ENCODE measurements at regions not wholly inside any gene's neighbourhood (a gene's known extent, or its start where the extent isn't known, plus 50 kb on each side); places are given as distances from the start of the nearest gene placed in this dataset.

DNA sequence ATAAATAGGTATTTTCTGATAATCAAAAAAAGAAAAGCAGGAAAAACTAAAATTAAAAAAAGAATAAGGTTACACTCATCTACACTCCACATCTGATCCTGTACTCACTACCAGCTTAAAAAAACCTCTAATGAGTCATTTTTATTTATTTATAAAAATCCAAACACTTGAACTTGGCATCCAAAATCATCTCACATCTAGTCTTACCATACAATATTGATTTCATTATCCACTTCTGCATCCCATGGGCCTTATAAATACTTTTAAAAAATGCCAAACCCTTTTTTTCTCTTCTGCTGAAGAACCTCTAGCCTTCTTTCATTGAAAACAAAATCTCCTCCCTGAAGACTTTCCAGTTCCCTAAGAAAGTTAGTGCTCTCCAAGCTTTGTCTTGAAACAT, 109.7 kb downstream of the TMTC3 start:
- H3K27ac Mint-ChIP-seq, result no peak overlapping the region
- POLR2A ChIA-PET, result no interaction called here
- DNase-seq (no peak), ATAC-seq (ENCODE audit: low read depth) (no peak)
- H3K4me3 Mint-ChIP-seq, result no peak overlapping the region
- peaks cover 4% of the 10 kb centered on the region for H3K27me3 Mint-ChIP-seq
- H3K9me3 Mint-ChIP-seq, result no peaks in the 10 kb centered on the region
- no peaks in the 10 kb centered on the region for H3K36me3 Mint-ChIP-seq
- H3K4me1 Mint-ChIP-seq, result no peaks in the 10 kb centered on the region

GRCh38 chr12:88253371-88253978, 111.4 kb downstream of the TMTC3 start:
- no peak for ATAC-seq (ENCODE audit: low read depth)
- POLR2A ChIA-PET, result no interaction called here
- no peaks in the 10 kb centered on the region for H3K4me1 Mint-ChIP-seq
- peaks cover 4% of the 10 kb centered on the region for H3K27me3 Mint-ChIP-seq
- no peaks in the 10 kb centered on the region for H3K9me3 Mint-ChIP-seq
- H3K36me3 Mint-ChIP-seq, result no peaks in the 10 kb centered on the region
- no peak overlapping the region for H3K27ac Mint-ChIP-seq
- DNase-seq, result no peak
- no peak overlapping the region for H3K4me3 Mint-ChIP-seq

DNA sequence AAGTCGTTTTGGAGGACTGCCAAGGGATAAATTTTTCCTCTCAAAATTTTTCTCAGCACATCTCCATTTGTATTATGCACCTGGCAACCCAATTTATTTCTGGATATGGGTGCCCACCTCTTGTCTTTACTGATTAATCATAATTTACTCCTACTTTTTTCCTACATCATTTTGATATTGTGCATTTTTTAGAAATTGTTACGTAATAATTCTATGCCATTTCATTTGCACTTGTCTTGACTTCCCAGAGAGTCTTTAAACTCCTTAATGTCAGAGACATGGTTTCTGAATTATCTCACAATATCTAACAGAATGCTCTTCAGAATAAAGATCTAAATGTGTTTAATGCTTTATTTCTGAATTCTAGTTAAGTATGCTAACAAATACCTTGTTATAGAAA, 113.1 kb downstream of the TMTC3 start:
- POLR2A ChIA-PET, result no interaction called here
- peaks cover 4% of the 10 kb centered on the region for H3K27me3 Mint-ChIP-seq
- no peak overlapping the region for H3K4me3 Mint-ChIP-seq
- H3K9me3 Mint-ChIP-seq, result no peaks in the 10 kb centered on the region
- no peaks in the 10 kb centered on the region for H3K4me1 Mint-ChIP-seq
- DNase-seq (no peak), ATAC-seq (ENCODE audit: low read depth) (no peak)
- H3K36me3 Mint-ChIP-seq, result no peaks in the 10 kb centered on the region
- H3K27ac Mint-ChIP-seq, result no peak overlapping the region

GRCh38 chr12:88255847-88256246, 113.7 kb downstream of the TMTC3 start:
- no peak for DNase-seq
- no peaks in the 10 kb centered on the region for H3K9me3 Mint-ChIP-seq
- H3K36me3 Mint-ChIP-seq, result no peaks in the 10 kb centered on the region
- no peaks in the 10 kb centered on the region for H3K4me1 Mint-ChIP-seq
- H3K27ac Mint-ChIP-seq, result no peak overlapping the region
- no peak overlapping the region for H3K4me3 Mint-ChIP-seq
- H3K27me3 Mint-ChIP-seq, result peaks cover 4% of the 10 kb centered on the region
- ATAC-seq (ENCODE audit: low read depth), result no peak
- POLR2A ChIA-PET, result no interaction called here

- ATAC-seq (ENCODE audit: low read depth), result no peak
- no peak for DNase-seq
- POLR2A ChIA-PET, result no interaction called here
- H3K27ac Mint-ChIP-seq, result no peak overlapping the region
- H3K4me1 Mint-ChIP-seq, result no peaks in the 10 kb centered on the region
- H3K9me3 Mint-ChIP-seq, result no peaks in the 10 kb centered on the region
- H3K36me3 Mint-ChIP-seq, result no peaks in the 10 kb centered on the region
- H3K27me3 Mint-ChIP-seq, result no peaks in the 10 kb centered on the region
- no peak overlapping the region for H3K4me3 Mint-ChIP-seq
Observed at GRCh38 chr12:88258396-88258795, 116.3 kb downstream of the TMTC3 start.

DNA sequence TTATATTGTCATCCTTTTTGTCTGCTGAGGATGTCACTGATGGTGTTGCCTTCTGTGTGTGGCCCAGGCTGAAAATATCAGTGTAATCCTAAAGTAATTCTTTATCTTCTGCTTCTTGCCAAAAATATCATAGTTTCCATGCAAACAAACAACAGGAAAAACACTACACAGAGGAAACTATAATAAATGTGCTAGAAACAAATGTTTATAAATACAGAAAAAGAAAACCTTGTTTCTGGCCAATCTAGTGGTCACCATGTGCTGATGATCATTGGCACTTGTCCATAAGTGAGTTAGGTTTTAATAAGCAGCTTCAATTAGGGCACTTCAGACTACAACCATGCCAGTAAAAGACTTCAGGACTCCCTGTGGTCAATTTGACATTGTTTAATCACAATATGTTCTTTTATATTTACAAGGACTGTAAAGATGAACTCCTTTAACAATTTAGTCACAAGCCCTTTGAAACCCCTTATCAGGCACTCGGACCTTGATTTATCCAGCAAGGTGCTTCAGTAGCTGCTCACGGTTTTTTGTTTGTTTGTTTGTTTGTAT, 124.8 kb downstream of the TMTC3 start:
- DNase-seq (no peak), ATAC-seq (ENCODE audit: low read depth) (no peak)
- H3K27me3 Mint-ChIP-seq, result no peaks in the 10 kb centered on the region
- no peaks in the 10 kb centered on the region for H3K36me3 Mint-ChIP-seq
- no peak overlapping the region for H3K4me3 Mint-ChIP-seq
- H3K27ac Mint-ChIP-seq, result no peak overlapping the region
- no peaks in the 10 kb centered on the region for H3K4me1 Mint-ChIP-seq
- POLR2A ChIA-PET, result no interaction called here
- no peaks in the 10 kb centered on the region for H3K9me3 Mint-ChIP-seq

GRCh38 chr12:88267630-88268029, 125.5 kb downstream of the TMTC3 start:
- POLR2A ChIA-PET, result no interaction called here
- H3K9me3 Mint-ChIP-seq, result no peaks in the 10 kb centered on the region
- DNase-seq, result no peak
- H3K36me3 Mint-ChIP-seq, result no peaks in the 10 kb centered on the region
- no peak overlapping the region for H3K27ac Mint-ChIP-seq
- H3K4me1 Mint-ChIP-seq, result no peaks in the 10 kb centered on the region
- no peak overlapping the region for H3K4me3 Mint-ChIP-seq
- ATAC-seq (ENCODE audit: low read depth), result no peak
- no peaks in the 10 kb centered on the region for H3K27me3 Mint-ChIP-seq

- ATAC-seq (ENCODE audit: low read depth), result no peak
- POLR2A ChIA-PET, result no interaction called here
- Mint-ChIP-seq H3K4me1 (no peaks in the 10 kb centered on the region), H3K36me3 (no peaks in the 10 kb centered on the region), H3K27ac (no peak overlapping the region), H3K9me3 (no peaks in the 10 kb centered on the region), H3K4me3 (no peak overlapping the region), H3K27me3 (peaks cover 3% of the 10 kb centered on the region)
- no peak for DNase-seq
Observed at GRCh38 chr12:88272456-88272855, 130.3 kb downstream of the TMTC3 start.

DNA sequence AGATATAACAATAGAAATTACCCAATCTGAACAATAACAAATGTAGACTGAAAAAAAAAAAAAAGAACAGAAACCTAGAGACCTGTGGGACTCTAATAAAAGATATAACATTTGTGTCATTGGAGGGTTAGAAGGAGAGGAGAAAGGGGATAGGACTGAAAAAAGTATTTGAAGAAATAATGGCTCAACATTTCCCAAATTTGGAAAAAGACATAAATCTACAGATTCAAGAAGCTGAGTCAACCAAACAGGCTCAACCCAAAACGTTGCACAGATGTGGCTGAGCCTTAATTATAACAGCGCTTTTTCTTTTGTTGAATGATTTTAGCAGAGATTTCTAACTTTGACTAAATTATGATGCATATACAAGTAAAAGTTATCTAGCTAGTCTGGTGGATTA, 131.3 kb downstream of the TMTC3 start:
- ATAC-seq (ENCODE audit: low read depth) (no peak), DNase-seq (no peak)
- Mint-ChIP-seq H3K36me3 (no peaks in the 10 kb centered on the region), H3K4me3 (no peak overlapping the region), H3K27ac (no peak overlapping the region), H3K27me3 (peaks cover 3% of the 10 kb centered on the region), H3K9me3 (no peaks in the 10 kb centered on the region), H3K4me1 (no peaks in the 10 kb centered on the region)
- POLR2A ChIA-PET, result interaction anchor here (0.6 kb wide), 1 partner anchor 1392 kb away, joined by 3 read pairs; no protein-coding TSS in a partner anchor

DNA sequence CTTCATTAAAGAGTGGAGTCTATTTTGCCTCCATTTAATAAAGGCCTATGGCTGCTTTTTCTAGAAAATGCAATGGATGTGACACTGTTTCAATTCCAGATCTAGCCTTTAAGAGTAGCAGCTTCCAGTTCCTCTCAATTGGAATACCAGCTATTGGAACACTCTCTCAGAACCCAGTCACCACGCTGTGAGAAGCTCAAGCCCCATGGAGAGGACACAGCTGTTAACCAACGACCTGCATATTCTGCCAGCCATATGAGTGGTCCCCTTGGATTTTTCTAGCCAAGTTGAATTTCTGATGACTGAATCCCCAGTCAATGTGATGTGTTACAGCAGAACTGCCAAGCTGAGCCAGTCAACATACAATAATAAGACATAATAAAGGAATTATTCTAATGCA, 131.8 kb downstream of the TMTC3 start:
- Mint-ChIP-seq H3K27ac (no peak overlapping the region), H3K4me3 (no peak overlapping the region), H3K4me1 (no peaks in the 10 kb centered on the region), H3K36me3 (no peaks in the 10 kb centered on the region), H3K27me3 (peaks cover 3% of the 10 kb centered on the region), H3K9me3 (no peaks in the 10 kb centered on the region)
- ATAC-seq (ENCODE audit: low read depth) (no peak), DNase-seq (no peak)
- POLR2A ChIA-PET, result interaction anchor here (0.6 kb wide), 1 partner anchor 1393 kb away, joined by 3 read pairs; no protein-coding TSS in a partner anchor

GRCh38 chr12:88291498-88292131, 149.5 kb downstream of the TMTC3 start:
- Mint-ChIP-seq H3K4me3 (no peak overlapping the region), H3K4me1 (no peaks in the 10 kb centered on the region), H3K36me3 (no peaks in the 10 kb centered on the region), H3K27me3 (no peaks in the 10 kb centered on the region), H3K27ac (no peak overlapping the region), H3K9me3 (peaks cover 5% of the 10 kb centered on the region)
- ATAC-seq (ENCODE audit: low read depth) (no peak), DNase-seq (no peak)
- POLR2A ChIA-PET, result no interaction called here

- DNase-seq, result no peak
- Mint-ChIP-seq H3K4me1 (no peaks in the 10 kb centered on the region), H3K36me3 (no peaks in the 10 kb centered on the region), H3K9me3 (peaks cover 6% of the 10 kb centered on the region), H3K27ac (no peak overlapping the region), H3K4me3 (no peak overlapping the region), H3K27me3 (no peaks in the 10 kb centered on the region)
- no peak for ATAC-seq (ENCODE audit: low read depth)
- POLR2A ChIA-PET, result no interaction called here
Observed at GRCh38 chr12:88298014-88298682, 156.0 kb downstream of the TMTC3 start.

DNA sequence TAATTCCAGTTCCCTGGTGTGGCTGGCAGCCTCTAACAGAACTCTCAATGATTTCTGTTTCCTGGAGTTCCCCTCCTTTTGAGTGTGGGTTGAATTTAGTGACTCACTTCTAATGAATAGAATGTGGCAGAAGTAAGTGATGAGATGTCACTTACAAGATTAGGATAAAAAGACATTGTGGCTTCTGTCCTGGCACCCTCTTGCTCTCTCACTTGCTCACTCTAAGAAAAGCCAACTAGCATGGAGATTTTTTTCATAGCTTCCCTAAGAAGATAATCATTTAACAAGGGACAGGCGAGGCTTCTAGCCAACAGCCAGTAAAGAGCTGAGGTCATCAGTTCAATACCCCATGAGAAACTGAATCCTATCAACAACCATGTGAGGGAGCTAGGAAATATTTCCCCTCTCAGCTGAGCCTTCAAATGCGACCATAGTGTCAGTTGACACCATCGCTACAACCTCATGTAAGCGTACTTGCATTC, 156.7 kb downstream of the TMTC3 start:
- Mint-ChIP-seq H3K4me1 (no peaks in the 10 kb centered on the region), H3K27ac (no peak overlapping the region), H3K4me3 (no peak overlapping the region), H3K36me3 (no peaks in the 10 kb centered on the region), H3K9me3 (peaks cover 2% of the 10 kb centered on the region), H3K27me3 (no peaks in the 10 kb centered on the region)
- POLR2A ChIA-PET, result no interaction called here
- DNase-seq (no peak), ATAC-seq (ENCODE audit: low read depth) (no peak)

- Mint-ChIP-seq H3K27ac (no peak overlapping the region), H3K9me3 (peaks cover 1% of the 10 kb centered on the region), H3K4me1 (no peaks in the 10 kb centered on the region), H3K27me3 (no peaks in the 10 kb centered on the region), H3K4me3 (no peak overlapping the region), H3K36me3 (no peaks in the 10 kb centered on the region)
- DNase-seq (no peak), ATAC-seq (ENCODE audit: low read depth) (no peak)
- POLR2A ChIA-PET, result no interaction called here
Observed at GRCh38 chr12:88299567-88300101, 157.5 kb downstream of the TMTC3 start.

All from activated naive CD8-positive, alpha-beta T cell treated with anti-CD3 and anti-CD28 coated beads, Interleukin-2, amount 10 ng/mL, durations not matched to agents 7 days and 5 days (primary cell).